Coronary artery (tissue), 2 donors: ENCODE measurements at regions not wholly inside any gene's neighbourhood (a gene's known extent, or its start where the extent isn't known, plus 50 kb on each side); places are given as distances from the start of the nearest gene placed in this dataset.

Experiments
- DNase-seq: peaks from one replicate; pipeline ENCODE4 v3.0.0-alpha.2; 2017; ENCODE audit warnings: low spot score
- H3K27ac ChIP-seq, 2 donors: fragments of 200-600 bp; sonication (generic); one replicate each; pipeline ENCODE4 v1.5.1; 2016 to 2019
- H3K4me3 ChIP-seq: fragments of 200-600 bp; sonication (generic); 2 replicates; pipeline ENCODE4 v1.5.1; 2016; ENCODE audit warnings: mild to moderate bottlenecking, moderate library complexity
- TF ChIP-seq, protein P1 (sequence below): fragments of 200-600 bp; sonication (generic); IDR thresholded peaks from one replicate; pipeline ENCODE4 v1.5.1; 2019; ENCODE audit warnings: antibody characterized with exemption

- Histone ChIP-seq H3K27ac (no peak overlapping the region), H3K4me3 (no peak overlapping the region)
- TF ChIP-seq, protein P1, sequence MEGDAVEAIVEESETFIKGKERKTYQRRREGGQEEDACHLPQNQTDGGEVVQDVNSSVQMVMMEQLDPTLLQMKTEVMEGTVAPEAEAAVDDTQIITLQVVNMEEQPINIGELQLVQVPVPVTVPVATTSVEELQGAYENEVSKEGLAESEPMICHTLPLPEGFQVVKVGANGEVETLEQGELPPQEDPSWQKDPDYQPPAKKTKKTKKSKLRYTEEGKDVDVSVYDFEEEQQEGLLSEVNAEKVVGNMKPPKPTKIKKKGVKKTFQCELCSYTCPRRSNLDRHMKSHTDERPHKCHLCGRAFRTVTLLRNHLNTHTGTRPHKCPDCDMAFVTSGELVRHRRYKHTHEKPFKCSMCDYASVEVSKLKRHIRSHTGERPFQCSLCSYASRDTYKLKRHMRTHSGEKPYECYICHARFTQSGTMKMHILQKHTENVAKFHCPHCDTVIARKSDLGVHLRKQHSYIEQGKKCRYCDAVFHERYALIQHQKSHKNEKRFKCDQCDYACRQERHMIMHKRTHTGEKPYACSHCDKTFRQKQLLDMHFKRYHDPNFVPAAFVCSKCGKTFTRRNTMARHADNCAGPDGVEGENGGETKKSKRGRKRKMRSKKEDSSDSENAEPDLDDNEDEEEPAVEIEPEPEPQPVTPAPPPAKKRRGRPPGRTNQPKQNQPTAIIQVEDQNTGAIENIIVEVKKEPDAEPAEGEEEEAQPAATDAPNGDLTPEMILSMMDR: no peak
- DNase-seq: no peak
These were observed 1016.8 kb downstream of the CNTNAP5 start for GRCh38 chr2:125041846-125042245.

GRCh38 chr2:125042727-125043126, 1017.6 kb downstream of the CNTNAP5 start:
- no peak for DNase-seq
- no peak overlapping the region for H3K4me3 ChIP-seq
- no peak overlapping the region for H3K27ac ChIP-seq
- TF ChIP-seq, protein P1: no peak

- Histone ChIP-seq H3K27ac (no peak overlapping the region), H3K4me3 (no peak overlapping the region)
- DNase-seq: no peak
- TF ChIP-seq, protein P1: no peak
These were observed 1045.8 kb downstream of the CNTNAP5 start for GRCh38 chr2:125070726-125071505.

DNA sequence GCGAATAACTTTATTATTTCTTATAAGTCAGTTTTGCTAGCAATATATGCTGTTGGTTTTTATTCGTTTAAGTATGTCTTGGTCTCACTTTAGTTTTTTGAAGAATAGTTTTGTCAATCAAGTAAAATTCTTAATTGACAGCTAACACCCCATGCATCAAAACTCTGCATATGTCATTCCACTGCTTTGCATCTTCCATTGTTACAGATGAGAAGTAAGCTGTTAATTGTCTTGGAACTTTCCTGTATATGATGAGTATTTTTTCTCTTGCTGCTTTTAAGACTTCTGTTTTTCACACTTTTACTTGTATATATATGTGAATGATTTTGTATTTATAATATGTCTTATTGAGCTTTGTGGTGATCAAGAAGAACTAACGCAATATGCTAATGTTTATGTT, 1048.4 kb downstream of the CNTNAP5 start:
- DNase-seq: no peak
- H3K27ac ChIP-seq: no peak overlapping the region
- no peak overlapping the region for H3K4me3 ChIP-seq
- TF ChIP-seq, protein P1: no peak

- DNase-seq: no peak
These were observed 1060.8 kb downstream of the CNTNAP5 start for GRCh38 chr2:125085904-125086303.

GRCh38 chr2:125086313-125087184, 1061.5 kb downstream of the CNTNAP5 start:
- TF ChIP-seq, protein P1: no peak
- no peak for DNase-seq
- Histone ChIP-seq H3K4me3 (no peak overlapping the region), H3K27ac (no peak overlapping the region)

More at GRCh38 chr2:125085904-125086303, 1060.8 kb downstream of the CNTNAP5 start:
- TF ChIP-seq, protein P1: no peak
- Histone ChIP-seq H3K4me3 (no peak overlapping the region), H3K27ac (no peak overlapping the region)
